COLO668 (cell line): ENCODE measurements at regions not wholly inside any gene's neighbourhood (a gene's known extent, or its start where the extent isn't known, plus 50 kb on each side); places are given as distances from the start of the nearest gene placed in this dataset.
"Not testable (repeated sequence)": the region's sequence is repeated elsewhere in the genome, so short reads cannot be mapped to it uniquely, and the experiment has no call there.

Source experiments
- DNase-seq: peaks from one replicate; lab custom pipeline; 2025; ENCODE audit not compliant: unreplicated experiment; lab: John Stamatoyannopoulos, UW

DNA sequence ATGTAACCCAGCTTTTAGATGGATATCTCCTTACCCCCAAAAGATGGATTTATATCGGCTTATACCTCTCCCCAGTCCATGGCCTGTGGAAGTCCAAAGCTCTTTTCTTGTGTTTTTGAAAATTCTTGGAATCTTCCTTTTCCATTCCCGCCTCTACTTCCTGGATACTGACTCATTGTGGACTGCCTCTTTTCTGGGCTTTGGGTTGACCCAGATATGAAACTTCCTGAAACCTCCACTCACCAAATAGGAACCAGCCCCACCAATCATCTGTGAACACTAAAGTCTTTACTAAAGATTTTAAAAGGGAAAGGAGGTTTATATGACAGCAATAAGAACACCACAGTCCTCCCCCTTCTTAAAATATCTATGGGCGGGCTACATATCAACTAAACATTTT, 163.4 kb upstream of the SYN3 start:
- no peak for DNase-seq

DNA sequence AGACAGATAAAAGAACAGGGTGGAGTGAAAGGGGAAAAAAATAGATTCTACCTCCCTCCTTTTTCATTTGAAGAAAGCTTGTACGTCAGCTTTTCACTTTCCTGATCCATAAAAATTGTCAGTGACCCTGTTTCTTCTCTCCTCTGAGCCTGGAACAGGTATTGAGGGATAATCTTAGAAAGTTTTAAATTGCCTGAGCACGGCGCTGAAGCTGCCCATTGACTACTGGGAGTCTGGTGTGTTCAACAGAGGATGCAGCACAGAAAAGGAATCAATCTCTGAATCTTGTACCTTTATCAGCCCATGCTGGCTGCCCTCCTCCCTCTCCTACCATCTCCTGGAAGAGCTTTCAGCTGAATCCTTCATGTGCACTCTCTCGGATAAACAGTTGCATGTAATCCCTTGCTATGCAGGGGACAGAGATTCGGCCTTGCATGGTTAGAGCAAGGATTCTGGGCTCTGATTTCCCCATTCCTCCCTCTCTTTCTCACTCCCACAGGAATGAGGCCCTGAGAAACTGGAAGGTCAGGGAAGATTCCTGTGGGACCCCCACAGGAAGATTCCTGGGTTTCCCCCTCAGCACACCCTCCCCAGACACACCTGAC, 162.4 kb upstream of the SYN3 start:
- DNase-seq: no peak

DNA sequence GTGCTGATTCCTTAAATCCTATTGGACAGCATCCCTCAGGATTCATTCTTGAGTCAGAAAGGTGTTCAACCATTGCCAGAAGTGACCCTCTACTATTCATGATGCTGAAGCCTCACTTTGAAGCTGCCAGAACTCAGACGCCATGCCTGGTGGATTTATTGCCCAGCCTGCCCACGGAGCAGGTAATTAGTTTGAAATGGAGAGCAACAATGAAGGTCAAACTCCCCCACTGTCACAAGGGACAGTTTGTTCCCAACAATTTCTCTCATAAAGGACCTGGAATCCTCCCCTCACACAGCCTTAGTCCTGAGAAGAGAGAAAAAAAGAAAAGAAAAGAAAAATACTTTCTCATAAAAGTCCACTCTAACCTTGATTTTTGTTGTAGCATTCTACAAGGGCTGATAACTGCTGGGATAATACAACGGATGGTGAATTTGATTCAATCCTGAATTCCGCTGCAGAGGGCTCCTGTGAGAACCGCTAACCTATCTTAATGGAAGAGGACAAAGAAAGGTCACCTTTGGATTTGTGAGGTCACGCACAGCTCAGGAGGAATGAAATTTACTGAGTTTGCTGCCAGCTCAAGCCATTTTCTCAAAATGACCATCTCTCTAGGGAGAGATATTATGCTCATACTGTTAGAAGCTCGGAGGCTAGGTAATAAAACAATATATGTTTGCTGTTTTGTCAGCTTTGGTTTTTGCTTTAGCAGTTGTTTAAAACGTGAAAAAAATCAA, 161.6 kb upstream of the SYN3 start:
- no peak for DNase-seq

DNA sequence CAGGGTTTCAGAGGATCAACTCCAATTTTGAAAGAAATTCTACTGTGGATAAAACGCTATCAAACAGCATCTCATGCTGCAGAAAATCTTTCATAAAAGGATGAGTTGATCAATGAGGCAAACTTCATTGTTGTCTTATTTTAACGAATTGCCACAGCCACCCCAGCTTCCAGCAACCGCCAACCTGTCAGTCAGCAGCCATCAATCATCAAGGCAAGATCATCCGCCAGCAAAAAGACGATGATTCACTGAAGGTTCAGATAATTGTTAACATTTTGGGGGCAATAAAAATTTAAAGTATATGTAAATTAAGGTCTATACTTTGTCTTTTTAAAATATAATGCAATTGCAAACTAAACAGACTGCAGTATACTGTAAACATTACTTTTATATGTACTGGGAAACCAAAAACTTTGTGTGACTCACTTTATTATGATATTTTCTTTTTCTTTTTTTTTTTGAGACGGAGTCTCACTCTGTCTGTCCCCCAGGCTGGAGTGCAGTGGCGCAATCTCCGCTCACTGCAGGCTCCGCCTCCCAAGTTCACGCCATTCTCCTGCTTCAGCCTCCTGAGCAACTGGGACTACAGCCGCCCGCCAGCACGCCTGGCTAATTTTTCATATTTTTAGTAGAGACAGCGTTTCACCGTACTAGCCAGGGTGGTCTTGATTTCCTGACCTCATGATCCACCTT, 155.3 kb upstream of the SYN3 start:
- DNase-seq: no peak

DNA sequence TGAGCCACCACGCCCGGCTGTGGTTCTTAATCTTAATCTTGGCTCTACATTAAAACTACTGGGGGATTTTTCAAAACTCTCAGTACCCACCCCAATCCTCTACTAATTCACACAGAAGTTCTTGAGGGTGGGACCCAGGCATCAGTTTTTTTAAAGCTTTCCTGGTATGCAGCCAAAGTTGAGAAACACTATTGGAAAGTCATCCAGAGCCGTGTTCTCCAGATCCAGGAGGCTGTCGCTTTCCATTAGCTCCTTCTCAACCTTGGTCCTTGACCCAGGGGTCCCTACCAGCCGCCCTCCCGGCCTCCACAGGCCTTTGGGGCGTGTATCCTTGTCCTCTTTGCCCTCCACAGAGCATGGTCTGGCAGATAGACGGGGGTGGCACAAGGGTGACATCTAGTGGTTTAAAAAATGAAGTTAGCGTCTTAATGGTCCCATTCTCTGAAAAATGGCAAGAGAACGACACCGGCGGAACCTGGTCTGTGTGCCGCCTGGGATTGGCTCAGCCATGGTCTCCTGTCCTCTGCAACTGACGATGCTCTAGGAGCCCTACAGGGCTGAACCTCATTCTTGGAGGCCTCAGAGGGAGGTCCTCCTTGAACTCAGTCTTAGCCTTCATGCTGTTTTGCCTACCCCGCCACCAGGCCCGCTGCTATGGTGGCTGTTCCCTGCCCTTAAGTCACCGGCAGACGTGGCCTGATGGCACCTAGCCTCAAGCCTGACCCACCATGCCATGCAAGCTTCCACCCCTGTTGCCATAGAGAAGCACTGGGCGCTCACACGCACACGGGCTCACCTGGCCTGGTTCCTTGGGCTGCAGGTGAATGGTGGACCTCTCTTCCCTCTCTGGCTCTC, 152.0 kb upstream of the SYN3 start:
- DNase-seq: peak; percentile 51

DNA sequence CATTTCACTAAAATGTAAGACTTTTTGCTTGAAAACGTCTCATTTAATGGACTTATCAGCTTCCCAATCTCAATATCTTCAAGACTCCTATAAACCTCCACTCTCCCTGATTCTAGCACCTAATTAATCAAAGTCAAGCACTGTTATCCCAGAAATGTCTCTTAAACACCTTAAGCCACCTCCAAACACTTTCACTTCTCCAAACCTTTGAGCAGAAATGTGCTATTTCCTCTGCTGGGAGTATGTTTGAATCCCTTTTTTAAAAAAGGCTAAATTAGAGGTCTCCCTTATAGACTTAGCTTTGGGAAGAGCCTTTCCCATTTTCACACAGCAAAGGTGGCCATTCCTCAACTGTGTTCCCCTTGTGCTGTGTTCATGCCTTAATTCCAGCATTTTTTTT, 146.2 kb upstream of the SYN3 start:
- no peak for DNase-seq

DNA sequence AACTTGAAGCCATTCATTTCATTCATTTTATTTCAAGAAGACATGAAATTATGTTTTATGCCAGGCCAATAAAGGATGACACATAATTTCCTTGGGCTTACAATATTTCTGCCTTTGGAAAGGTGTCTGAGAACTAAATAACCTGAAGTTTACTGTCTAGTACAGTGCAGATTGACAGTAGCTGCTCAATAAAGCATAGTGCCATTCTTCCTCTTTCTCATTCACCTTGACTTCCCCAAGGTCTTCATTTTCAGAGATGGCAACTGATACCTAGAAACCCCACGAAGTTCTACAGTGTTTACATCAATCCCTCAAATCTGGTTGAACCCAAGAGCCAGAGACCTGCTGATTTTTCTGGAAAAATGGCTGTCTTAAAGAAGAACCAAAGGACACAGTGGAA, 144.3 kb upstream of the SYN3 start:
- DNase-seq: no peak

DNA sequence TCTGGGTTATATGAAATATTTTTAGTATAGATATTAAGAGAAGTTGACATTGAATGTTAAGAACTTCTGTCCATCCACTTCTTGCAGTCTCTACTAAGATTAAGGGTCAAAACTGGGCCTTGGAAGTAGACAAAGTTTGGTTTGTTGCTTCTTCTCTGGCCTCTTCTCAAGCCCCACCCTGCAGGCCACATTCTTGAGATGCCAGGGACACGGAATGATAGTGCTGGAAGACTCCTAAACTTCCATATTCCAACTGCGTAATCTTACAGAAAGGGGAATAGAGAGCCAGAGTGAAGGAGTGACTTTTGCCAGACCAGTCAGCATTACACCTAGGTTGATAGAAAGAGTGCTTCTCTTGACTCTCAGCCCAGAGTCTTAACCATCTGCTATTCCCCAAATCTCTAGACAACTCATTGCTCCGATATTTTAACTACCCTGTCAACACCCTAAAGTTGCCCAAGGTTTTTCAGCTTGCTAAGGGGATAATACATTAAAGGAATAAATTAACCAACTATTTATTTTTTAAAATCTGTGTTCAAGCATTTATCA, 136.4 kb upstream of the SYN3 start:
- DNase-seq: no peak

DNA sequence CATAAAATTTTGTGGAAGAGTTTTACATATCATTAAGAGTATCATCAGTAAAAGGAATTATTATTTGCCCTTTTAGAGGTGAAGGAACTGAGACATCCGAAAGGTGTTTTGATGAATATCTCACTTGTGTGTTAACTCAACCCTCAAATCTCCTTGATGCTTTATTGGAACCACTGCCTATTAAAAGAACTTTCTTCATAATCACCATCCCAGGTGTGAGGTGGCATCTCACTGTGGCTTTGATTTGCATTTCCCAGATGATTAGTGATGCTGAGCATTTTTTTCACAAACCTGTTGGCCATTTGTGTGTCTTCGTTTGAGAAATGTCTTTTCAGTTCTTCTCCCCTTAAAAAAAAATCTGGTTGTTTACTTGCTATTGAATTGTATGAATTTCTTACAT, 134.0 kb upstream of the SYN3 start:
- DNase-seq: no peak

DNA sequence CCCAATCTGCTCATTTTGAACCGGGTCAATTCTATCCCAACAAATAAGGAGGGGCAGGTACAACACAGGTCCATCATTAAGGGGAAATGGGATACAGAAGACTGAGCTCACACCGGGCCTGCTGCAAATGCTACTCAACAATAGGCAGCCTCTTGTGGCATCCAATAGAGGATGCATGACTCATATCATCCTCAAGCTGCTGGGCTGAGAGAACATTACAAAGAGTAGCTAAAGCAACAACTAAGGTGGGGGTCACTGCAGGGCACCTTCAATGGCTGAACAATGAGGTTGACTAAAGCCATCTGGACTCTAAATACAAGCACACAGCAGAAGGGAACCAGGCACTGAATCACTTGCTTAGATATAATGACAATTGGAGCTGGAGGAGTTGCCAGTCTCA, 130.1 kb upstream of the SYN3 start:
- DNase-seq: peak; percentile 67

DNA sequence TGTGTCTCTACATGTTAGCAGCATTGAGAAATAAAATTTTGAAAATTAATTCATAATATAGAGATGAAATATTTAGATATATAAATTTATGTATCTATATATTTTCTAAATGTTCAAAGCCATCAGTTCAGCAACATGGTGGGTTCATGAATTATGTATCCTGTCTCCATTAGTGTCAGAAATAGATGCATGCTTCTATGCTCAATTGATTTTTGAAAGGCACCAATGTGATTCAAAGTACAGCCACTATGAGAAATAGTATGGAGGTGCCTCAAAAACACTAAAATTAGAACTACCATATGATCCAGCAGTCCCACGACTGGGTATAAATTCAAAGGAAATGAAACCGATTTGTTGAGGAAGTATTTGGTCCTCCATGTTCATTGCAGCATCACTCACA, 128.6 kb upstream of the SYN3 start:
- DNase-seq: no peak

DNA sequence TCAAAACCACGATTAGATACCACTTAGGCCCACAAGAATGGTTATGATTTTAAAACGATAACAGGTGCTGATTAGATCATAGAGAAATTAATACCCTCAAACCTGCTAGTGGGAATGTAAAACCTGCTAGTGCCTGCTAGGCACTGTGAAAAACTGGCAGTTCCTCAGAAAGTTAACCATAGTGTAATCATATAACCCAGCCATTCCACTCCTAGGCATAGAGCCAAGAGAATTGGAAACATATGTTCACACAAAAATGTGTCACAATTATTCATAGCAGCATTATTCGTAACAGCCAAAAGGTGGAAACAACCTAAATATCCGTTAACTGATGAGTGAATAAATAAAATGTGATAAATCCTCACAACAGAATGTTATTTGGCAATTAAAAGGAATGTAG, 122.2 kb upstream of the SYN3 start:
- DNase-seq: no peak

DNA sequence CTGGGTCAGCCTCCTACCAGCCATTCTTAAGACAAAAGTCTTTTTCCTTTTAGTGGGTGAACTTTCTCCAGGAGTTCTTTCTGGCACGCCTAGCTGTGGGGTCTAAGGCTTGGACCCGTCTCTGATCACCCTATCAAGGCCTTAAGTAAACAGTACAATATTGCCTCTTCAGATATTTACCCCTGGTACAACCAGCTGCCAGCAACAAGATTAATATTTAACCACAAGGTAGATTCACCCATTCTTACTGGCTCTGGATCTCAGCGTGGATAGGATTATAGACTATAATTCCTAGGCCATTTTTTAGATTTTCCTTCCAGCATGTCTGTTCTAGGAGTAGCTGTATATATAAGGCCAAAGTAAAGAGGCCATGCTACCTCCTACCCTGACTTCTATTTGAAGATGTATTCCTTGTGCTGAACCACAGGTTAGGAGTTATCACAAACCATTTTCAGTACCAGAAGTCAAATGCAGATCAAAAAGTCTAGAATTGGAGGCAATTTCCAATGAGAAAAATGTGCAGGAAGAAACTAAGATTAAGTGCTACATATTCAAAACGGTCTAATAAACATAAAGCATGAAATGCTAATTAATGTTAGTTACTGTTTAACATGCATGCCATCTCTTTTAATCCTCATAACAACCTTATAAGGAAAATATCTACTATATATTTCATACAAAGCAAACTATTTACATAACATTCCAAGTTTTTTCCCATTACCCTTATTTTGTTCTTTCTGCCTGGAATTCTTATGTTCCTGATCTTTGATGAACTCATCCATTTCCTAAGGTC, 110.0 kb upstream of the SYN3 start:
- peak; percentile 35 for DNase-seq

DNA sequence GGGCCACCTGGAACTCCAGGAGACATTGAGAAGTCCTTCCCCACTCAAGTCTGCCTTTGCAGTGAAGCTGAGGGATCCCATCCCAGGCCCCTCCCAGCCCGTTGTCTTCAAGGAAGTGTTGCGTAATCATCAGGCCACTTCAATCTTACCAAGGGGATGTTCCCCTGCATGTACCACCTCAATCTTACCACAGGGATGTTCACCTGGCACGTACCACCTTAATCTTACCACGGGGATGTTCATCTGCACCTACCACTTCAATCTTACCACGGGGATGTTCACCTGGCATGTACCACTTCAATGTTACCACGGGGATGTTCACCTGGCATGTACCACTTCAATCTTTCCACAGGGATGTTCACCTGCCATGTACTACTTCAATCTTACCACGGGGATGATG, 108.0 kb upstream of the SYN3 start:
- no peak for DNase-seq

DNA sequence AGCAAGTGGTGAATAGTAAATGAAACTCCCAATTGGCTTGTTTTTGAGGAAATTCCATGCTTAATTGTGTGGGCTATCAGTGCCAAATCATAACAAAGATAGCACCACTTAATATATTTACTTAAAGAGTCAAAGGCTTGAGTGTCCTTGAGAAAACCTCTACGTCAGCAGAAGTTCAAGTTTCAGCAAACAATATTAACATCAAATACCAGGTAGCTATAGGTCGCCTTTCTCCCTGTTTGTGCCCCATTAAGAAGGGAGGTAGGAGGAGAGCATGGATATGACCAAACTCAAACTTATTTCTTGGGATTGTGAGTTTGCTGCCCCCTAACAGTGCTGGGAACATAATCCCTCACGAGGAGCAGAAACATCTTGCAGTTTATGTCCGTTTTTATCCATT, 105.6 kb upstream of the SYN3 start:
- DNase-seq: no peak

DNA sequence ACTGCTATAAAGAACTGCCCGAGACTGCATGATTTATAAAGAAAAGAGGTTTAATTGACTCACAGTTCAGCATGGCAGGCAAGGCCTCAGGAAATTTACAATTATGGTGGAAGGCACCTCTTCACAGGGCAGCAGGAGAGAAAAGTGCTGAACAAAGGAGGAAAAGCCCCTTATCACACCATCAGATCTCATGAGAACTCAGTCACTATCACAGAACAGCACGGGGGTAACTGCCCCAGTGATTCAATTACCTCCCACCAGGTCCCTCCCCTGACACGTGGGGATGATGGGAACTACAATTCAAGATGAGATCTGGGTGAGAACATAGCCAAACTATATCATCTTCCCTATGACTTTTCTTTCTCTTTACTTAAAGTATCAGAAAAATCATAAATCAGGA, 104.0 kb upstream of the SYN3 start:
- no peak for DNase-seq

DNA sequence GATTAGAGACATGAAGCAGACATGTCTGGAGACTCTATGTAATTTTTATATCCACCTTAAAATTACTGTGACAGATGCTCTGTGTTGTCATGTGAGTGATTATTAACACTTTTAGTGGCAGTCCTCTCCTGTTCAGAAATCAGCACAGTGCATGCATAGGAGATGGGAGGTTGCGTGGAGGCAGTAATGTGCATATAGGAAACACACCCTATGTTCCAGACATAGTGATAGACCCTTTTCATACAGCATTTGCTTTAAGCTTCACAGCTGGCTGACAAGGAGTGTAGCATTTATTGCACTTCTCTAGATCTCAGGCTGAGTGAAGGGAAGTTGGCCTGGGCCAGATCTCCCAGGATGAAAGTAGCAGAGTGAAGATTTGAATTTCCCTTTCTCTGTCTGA, 102.3 kb upstream of the SYN3 start:
- no peak for DNase-seq

DNA sequence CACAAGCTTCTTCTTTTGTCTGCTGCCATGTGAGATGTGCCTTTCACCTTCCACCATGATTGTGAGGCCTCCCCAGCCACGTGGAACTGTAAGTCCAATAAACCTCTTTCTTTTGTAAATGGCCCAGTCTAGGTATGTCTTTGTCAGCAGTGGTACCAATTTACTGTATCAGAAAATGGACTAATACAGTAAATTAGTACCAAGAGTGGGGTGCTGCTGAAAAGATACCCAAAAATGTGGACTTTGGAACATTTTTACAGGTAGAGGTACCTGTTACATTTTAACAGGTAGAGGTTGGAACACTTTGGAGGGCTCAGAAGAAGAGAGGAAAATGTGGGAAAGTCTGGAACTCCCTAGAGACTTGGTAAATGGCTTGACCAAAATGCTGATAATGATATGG, 96.8 kb upstream of the SYN3 start:
- DNase-seq: not testable (repeated sequence)

DNA sequence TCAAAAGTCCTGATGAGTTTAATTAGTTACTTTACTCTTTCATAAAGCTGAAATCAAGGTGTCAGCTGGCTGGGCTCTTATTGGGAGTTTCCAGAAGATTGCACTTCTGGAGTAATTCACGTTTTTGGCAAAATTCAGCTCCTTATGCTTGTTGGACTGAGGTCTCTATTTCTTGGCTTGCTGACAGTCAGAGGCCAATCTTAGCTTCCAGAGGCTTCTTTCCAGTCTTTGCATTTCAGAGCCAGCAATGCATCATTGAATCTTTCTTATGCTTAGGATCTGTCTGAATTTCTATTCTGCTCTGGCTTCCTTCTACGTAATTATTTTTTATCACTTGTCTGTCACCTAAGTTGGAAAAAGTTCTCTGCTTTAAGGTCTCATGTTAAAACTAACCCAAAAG, 91.4 kb upstream of the SYN3 start:
- no peak for DNase-seq

DNA sequence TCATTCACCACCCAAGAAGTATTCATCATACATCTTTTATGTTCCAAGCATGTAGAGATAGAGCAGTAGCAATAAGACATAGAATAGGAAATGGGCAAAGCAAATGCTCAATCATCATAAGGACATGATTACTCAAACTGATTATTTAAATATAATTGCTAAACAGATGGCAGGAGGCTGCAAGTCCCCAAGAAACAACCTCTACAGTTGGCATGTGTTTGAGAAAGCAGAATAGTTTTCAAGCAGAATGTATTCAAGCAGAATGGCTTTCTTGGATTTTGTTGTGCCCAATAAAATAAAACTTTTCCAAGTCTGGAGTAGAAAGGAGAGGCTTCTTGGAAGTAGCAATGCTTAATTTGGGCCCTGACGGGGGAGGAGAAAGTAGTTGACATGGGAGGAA, 86.5 kb upstream of the SYN3 start:
- DNase-seq: no peak
